ENCODE measurements at regions not wholly inside any gene's neighbourhood (a gene's known extent, or its start where the extent isn't known, plus 50 kb on each side); places are given as distances from the start of the nearest gene placed in this dataset.

DNA sequence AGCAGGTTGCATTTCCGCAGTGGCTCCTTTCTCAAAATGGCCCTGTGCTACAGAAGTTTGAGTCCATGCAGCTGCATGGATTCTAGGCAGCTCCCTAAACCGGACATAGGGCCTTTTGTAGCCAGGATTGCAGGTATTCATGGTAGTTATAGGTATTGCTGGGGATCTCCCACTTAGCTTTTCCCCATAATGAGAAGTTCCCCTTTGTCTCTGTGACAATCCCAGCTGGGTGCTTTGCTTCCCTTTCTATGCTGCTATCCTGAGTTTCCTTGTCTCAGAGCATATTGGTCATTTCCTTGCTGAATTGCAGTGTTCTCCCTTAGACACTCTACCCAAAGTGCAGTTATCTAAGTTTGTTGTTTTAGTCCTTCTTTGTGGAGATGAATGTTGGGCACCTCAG is 120.9 kb upstream of the MIS18BP1 start:
- TF ChIP-seq, protein P1, sequence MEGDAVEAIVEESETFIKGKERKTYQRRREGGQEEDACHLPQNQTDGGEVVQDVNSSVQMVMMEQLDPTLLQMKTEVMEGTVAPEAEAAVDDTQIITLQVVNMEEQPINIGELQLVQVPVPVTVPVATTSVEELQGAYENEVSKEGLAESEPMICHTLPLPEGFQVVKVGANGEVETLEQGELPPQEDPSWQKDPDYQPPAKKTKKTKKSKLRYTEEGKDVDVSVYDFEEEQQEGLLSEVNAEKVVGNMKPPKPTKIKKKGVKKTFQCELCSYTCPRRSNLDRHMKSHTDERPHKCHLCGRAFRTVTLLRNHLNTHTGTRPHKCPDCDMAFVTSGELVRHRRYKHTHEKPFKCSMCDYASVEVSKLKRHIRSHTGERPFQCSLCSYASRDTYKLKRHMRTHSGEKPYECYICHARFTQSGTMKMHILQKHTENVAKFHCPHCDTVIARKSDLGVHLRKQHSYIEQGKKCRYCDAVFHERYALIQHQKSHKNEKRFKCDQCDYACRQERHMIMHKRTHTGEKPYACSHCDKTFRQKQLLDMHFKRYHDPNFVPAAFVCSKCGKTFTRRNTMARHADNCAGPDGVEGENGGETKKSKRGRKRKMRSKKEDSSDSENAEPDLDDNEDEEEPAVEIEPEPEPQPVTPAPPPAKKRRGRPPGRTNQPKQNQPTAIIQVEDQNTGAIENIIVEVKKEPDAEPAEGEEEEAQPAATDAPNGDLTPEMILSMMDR (conservative IDR thresholded peaks at IDR 0.05), result no peak
- no peak for TF ChIP-seq ZFX (IDR thresholded peaks at IDR 0.05)

All from C4-2B (cell line).